ENCODE measurements at regions not wholly inside any gene's neighbourhood (a gene's known extent, or its start where the extent isn't known, plus 50 kb on each side); places are given as distances from the start of the nearest gene placed in this dataset.
"Not testable (repeated sequence)": the region's sequence is repeated elsewhere in the genome, so short reads cannot be mapped to it uniquely, and the experiment has no call there.

DNA sequence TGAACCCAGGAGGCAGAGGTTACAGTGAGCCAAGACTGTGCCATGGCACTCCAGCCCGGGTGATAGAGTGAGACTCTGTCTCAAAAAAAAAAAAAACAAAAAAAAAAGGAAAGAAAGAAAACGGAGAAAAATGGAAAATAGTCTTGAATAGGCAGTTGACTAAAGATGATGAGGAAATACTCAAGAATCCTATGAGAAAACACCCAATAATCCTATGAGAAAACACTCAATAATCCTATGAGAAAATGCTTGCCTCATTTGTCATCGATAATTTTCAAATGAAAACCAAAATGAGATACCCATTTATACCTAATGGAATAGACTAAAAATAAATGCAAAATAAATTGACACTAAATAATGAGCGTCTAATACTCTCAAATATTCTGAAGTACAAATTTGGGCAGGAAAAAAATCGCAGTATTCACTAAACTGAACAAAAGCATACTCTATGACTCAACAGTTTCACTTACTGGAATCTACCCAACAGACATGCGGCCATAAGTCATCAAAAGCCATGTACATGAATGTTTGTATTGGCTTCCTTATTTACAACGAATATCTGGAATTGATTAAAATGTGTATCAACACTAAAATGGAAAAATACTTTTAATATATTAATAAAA lies 733.9 kb upstream of the CHRM3 start:
- peak; percentile 81 for DNase-seq (ENCODE audit: low read depth)

DNA sequence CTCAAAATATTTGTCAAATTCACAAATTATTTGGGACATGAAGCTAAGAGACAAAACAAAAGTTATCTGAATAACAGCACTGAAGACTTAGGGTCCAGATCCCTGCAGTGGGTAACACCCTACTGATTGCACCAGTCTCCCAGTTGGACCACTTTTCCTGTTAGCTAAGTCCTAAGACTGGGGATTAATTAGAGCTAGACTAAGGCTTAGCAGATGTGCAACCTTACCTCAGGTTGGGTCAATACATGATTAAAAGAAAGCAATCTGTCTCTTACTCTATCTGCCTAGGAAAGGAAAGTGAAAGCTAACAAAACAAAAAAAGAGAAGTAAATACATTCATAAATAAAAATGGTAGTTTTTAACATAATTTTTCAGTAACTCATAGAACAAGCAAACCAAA lies 737.2 kb upstream of the CHRM3 start:
- peak; percentile 21 for DNase-seq (ENCODE audit: low read depth)

DNA sequence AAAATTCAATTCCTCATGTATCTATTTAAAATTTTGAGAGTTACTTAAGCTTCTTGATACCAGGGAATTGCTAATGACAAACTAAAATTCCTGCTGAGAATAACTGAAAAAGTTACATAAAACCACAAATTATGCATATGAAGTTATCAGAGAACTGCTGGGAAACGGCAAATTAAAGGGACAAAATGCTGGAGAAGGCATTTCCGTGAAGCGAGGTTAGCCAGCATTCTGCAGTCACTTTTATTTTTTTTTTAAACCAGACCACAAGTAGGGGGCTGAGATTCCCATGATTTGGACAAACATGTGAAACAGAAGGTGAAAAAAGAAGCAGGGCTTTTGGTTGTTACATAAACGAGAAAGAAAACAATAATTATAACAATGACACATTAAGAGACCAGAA lies 737.6 kb upstream of the CHRM3 start:
- peak; percentile 61 for DNase-seq (ENCODE audit: low read depth)

DNA sequence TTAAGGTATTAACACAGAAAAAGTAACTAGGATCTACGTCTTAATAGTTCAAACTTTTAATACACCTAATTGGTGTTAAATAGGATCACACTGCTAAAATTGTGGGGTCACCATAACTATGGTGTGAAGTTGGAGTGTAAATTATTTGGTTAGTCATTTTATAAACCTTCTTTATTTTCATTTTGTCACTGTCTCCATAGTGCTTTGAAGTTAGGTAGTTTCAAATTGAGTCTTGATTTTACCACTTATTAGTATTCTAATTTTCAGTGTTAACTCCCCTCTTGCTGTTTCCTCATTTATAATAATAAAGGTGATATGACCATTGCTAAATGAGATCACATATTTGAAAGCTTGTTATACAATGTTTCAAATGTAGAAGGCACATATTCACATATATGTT lies 738.1 kb upstream of the CHRM3 start:
- DNase-seq (ENCODE audit: low read depth), result no peak

DNA sequence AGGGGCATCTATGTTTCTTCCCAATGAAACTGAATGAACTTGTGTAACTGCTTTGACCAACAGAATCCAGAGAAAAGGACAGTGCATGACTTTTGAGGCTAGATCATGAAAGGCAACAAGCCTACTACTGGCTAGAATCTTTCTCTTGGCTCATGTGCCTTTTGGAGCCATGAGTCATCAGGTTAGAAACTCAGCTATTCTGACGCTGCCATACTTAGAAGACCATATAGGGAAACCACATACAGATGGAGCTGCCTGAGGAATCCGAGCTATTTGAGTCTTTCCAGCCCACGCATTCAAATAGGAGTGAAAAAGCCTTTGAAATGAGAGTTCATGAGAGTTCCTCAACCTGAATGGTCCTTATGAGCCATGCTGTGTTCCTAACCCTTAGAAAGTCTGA lies 738.5 kb upstream of the CHRM3 start:
- DNase-seq (ENCODE audit: low read depth), result peak; percentile 98

DNA sequence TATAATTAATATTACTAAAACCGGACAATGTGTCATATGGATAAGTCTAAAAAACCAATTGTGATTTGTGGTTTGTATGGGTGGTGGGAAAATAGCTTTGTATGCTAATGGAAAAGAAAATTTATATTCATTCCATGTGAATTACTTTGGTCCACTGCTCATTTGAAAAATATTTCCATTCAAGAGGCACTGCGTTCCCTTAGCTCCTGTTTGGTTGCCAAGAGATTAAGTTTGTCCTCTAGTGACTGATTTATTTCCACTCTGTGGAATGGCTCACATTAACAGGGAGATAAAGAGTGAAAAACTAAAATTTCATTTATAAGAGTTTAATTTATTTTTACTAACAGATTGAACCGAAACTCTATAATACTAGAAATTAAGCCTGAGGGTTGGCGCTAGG lies 744.1 kb upstream of the CHRM3 start:
- peak; percentile 75 for DNase-seq (ENCODE audit: low read depth)

DNA sequence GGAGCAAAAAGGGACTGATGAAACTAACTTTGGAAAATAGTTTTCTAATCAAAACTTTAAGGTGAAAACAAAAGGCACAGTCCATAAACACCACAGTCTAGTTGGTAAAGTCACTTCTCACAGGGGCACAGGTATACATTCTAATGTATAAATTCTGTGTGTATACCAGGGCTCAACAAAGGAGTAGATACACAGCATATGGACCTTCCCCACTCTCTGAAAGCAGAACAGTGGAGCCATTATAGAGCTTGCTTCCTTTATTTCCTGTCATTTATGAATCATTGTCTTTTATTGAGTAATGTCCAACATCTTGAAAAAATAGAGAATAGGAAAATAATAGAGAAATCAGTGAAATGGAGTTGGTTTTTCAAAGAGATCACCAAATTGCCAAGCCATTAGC lies 746.5 kb upstream of the CHRM3 start:
- DNase-seq (ENCODE audit: low read depth), result no peak

DNA sequence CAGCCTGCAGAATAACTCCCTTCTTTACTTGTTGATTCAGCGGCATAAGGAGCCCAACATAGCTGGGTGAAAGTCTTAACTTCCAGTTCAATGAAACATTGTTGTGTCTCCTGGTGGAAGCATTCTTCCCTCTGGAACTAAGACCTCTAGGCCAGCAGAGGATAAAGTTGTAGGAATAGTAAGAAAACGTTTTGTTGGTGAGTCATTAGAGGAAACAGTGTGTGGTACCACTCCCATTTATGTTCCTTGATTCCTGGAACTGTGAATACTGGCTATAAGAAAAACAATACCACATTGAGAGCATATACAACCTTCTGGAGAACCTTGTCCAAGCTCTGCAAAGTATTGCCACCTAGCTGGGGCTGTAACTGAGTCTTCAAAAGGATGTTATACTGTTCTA lies 737.4 kb upstream of the ZP4 start:
- DNase-seq (ENCODE audit: low read depth), result no peak

DNA sequence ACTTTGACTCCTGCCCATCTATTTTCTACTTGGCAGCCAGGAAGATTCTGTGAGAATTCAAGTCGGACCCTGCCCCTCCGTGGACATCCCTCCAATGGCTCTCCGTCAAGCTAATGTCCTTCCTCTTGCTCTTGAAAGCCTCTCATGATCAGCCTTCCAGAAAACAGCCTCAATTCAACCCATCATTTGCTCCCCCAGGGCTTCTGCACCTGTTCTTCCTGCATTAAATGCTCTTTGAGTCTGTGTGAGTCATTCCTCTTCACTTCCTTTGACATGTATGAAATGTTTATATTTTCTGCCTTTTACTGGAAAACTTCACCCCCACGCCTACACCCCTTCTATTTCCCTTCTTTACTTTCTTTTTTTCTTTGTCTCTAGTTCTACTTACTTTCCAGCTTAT lies 734.1 kb upstream of the ZP4 start:
- DNase-seq (ENCODE audit: low read depth), result no peak

DNA sequence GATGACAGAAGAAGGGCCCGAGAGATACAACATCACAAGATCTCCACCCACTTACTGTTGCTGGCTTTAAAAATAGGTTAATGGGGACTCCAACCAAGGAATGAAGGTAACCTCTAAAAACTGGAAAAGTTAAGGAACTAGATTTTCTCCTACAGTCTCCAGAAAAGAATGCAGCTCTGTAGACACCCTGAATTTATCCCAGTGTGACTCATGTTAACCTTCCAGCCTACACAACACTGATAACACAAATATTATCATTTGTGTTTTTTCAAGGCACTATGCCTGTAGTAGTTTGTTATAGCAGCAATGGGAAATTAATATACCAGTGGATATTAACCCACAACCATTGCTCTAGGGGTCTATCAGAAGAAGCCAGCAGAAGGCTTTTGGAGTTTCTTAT lies 730.7 kb upstream of the ZP4 start:
- DNase-seq (ENCODE audit: low read depth), result no peak

DNA sequence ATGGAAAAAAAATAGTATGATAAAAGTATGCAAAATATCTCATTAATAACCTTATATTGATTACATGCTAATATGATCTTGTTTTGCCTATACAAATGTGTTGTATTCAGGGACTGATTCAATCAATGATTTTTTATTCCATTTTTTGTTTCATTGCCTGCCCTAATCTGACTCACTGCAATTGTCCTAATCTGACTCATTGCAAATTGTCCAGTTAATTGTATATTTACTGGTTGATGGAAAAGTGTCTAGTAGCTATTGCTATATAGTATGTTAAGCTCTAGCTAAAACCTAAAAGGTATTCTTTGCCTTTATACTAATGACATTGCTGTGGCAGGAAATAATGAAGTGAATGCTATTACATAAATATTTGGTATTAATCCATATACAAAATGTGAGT lies 728.9 kb upstream of the ZP4 start:
- DNase-seq (ENCODE audit: low read depth), result no peak

DNA sequence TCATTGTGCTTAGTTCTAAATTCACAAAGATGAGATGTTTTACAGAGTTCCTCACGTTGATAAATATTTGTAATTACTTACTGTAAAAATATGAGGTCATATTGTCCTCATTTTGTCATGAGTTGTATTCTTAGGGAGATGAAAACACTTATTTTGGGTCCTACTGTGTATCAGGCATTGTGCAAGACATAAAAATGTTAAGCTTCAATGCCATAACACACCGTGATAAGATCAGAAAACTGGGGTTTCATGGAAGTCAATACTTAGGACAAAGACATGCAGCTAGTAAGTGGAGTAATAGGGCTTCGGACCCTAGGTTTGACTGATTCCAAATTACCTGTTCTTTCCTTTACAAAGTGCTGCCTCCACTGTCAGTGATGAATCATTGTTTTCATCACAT lies 720.7 kb upstream of the ZP4 start:
- no peak for DNase-seq (ENCODE audit: low read depth)

DNA sequence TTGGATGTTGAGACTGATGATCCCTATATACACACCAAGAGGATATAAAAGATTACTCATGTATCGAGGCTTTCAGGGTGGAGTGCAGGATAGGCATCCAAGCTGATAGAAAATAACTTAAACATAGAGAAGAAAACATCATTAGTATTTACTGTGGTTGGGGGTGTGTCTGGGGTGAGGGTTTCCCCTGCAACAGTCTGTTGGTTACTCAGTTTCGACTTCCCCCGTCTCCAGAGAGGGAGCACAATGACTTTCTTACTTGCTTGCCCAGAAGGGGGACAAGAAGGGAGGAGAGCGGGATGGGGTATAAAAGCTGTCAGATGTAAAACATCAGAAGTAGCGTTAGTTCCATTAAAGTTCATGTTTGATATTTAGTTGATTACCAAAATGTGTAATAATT lies 717.4 kb upstream of the ZP4 start:
- no peak for DNase-seq (ENCODE audit: low read depth)

DNA sequence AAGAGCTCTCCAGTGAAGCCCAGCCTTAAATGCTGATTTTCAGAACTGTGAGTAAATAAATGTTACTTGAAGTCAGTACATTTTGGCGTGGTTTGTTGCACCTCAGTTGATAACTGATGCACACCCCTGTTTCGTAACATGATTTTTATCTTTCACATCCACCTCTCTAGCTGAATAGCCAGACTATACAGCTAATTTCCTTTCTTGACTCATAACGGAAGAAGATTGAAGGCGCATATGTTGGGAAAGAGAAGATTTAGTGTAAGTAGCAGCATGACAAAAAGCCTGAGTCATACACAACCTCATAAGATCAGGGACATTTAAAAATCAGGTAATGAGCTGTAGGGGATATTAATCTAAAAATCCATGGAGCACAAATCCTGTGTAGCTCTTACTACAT lies 716.2 kb upstream of the ZP4 start:
- DNase-seq (ENCODE audit: low read depth), result peak; percentile 72

DNA sequence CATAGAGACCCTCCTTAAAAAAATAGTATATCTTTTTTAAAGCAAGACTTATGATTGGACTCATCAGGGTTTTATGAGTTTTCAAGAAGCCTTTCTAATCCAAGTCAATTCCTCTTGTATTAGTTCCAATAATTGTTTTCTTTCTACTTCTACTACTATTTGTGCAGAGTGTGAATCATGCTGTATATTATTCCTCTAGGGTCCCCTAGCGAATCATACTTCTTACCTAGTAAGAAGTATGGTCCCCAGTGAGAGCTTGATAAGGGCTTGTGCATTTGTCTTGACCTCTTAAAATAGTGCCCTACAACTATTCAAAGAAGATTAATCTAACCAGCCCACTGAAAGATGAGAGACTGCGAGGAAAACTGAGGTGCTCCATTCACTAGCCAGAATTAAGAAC lies 715.7 kb upstream of the ZP4 start:
- DNase-seq (ENCODE audit: low read depth), result no peak

DNA sequence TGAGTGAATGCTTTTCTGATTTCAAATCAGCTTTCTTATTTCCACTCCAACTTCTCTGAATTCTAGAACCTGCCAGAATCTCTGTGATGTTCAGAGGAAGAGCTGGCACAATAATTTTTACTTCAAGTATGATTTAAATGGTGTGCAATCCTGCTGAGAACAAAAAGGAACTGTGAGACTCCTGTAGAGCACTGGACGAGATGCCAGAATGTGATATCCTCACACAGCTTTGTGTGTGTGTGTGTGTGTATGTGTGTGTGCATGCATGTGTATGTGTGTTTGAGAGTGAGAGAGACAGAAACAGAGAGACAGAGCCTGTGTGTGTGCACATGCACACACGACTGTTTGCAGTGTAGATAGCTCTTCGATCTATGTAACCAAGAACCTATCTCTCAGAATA lies 713.6 kb upstream of the ZP4 start:
- DNase-seq (ENCODE audit: low read depth), result no peak

DNA sequence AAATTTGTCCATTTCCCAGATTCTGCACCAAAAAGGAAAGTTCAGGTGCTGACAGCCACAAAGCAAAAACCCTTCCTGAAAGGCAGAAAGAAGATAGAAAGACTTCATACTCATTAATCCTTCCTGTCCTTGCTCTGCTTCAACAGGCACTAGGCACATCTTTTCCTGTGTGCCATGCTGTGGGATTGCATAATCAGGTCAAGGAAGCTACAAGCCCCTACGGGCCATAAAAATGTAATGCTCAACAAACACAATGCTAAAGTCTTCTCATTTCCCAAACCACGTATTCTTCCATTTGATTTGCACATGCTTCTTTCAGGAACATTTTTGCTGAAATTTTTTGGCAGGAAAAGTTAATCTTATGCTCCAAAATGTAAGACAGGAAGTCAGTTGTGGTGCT lies 710.9 kb upstream of the ZP4 start:
- DNase-seq (ENCODE audit: low read depth), result not testable (repeated sequence)

DNA sequence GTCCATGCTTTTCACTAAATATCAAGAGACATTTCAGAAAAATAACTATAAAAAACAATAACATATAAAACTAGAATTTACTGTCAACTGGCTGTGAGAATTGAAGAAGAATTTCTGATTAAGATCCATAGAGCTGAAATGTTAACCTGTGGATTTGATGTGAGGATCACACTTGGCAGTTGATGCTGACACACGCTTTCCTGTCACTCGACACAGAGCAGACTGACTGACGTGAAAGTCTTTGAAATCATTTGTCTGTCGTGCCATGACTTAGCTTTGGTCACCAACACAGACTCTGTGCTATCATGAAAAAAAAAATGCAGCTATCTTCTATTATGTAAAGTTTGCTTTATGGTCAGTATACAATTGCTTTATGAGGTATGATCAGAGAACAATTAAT lies 706.0 kb upstream of the ZP4 start:
- DNase-seq (ENCODE audit: low read depth), result no peak

DNA sequence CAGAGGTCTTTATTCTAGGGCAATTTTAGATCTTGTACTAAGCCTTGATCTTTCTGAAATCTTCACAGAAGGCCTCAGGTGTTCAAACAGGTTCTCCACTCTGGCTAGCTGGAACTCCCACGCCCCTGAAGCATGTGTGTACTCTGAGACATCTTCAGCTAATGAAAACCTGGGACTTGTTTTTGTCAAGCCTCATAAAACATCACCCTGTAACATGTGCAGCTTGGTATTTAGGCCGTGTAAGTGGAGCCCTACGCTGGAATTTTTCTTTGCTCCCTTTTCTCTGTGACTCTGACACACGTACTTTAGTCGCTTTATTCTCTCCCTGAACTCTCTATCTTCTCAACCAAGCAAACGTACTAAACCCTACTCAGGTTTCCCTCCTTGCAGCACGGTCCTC lies 701.9 kb upstream of the ZP4 start:
- DNase-seq (ENCODE audit: low read depth), result no peak

DNA sequence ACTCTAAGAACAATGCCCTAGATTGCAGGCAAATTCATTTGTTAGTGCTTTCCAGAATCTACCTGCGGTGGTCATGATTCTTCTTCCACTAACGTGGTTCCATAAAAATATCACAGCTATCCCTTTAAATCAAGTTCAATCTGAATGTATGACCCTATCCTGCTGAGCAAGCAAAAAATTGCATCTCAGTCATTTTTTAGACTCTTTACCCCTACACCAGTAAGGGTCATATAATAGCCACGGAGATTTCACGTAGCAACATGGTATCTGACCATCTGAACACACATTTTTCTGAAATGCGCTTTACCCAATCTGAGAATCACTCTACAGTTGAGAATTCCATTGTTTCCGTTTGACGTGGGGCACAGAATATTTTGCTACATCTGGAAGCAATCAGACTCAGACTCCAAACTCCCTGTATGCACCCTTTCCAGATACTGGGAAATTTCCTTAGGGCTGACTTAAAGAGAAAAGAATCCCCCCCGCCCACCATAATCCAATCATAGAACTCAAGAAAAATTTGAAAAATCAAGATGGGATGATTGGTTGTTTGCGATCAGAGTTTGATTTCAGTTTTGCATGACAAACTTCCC lies 699.2 kb upstream of the ZP4 start:
- DNase-seq (ENCODE audit: low read depth), result no peak

DNA sequence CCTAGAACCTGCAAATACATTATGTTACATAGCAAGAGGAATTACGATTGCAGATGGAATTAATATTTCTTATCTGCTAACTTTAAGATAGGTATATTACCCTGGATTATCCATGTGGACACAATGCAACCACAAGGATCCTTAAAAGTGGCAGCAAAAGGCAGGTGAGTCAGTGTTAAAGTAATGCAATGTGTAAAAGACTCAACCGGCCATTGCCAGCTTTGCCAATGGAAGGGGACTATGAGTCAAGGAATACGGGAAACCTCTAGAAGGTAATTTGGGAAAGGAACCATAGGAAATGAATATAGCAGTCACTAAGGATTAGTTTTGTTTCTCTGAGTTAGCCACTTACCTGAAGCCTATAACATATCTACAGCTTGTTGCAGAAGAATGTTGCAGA lies 692.1 kb upstream of the ZP4 start:
- DNase-seq (ENCODE audit: low read depth), result peak; percentile 63

DNA sequence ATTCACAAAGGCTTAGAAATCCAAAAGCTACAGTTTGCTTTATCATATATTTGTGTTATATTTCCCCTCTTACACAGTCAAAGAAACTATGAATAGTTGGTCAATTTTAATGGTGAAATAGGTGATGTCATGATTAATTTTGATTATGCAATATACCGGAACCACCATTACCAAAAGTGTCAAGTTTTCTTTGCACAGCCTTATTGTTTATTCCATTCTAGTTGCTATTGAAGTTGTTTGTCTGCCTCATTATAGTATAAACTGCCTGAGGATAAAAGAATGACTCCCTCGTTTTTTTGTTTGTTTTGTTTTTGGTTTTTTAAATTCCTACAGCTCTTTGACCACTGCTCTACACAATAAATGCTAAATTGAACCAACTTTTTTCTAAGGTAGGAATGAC lies 690.6 kb upstream of the ZP4 start:
- DNase-seq (ENCODE audit: low read depth), result peak; percentile 68

DNA sequence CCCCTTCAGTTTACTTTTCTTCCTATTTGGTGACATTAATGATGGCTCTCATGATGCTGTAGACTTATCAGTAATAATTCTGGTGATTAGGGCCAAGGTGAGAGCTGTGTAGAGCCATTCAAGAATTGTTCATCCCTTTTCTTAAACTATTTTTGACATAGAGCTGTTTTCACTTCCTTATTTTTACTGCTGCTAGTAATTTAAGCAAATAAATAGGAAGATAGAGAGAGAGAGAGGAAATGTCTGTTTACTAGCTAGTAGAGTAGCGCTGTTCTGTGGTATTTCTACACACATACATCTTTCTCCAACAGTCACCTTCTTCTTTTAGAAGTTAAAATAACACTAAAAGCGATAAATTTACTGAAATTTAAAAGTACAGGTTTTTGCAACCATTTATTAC lies 678.0 kb upstream of the ZP4 start:
- no peak for DNase-seq (ENCODE audit: low read depth)

DNA sequence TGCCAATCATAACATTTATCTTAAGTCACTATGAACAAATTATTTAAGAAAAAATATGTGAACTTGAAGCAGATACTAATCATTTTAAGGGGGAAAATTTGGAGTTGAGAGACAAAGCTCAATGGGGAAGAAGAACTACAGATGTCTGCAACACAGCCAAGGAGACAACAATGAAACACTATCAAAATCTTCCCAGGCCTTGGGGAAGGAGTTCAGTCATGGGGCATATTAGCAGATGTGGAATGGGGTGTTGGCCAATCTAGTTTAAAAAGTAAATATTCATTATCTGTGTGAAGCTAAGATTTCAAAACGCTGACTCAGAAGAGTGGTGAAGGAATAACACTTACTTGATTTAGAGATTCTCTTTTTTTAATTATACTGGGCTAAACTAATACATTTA lies 671.6 kb upstream of the ZP4 start:
- peak; percentile 2 for DNase-seq (ENCODE audit: low read depth)
